Aorta (tissue), 5 donors: ENCODE measurements at regions not wholly inside any gene's neighbourhood (a gene's known extent, or its start where the extent isn't known, plus 50 kb on each side); places are given as distances from the start of the nearest gene placed in this dataset.

Experiments used
- ATAC-seq: fragments of 200-7000 bp; cut with Tn5 transposase; one replicate; pipeline ENCODE4 v1.9.1; 2022; ENCODE audit warnings: moderate library complexity; ENCODE audit not compliant: low FRiP score
- DNase-seq, 2 donors: peaks; one replicate each; pipeline ENCODE4 v3.0.0-alpha.2; 2020
- H3K27ac ChIP-seq, 2 donors: one replicate each; pipeline ENCODE4 v1.5.1; 2013; ENCODE audit warnings: low read length in 2 of 2, mild to moderate bottlenecking in 2 of 2, moderate library complexity in 2 of 2, control low read depth in 1 of 2, inconsistent platforms in 1 of 2, low read depth in 1 of 2
- H3K27me3 ChIP-seq, 2 donors: one replicate each; pipeline ENCODE4 v1.6.1; 2013; ENCODE audit warnings: control low read depth in 1 of 2, low read length in 1 of 2, mild to moderate bottlenecking in 1 of 2, moderate library complexity in 1 of 2; ENCODE audit not compliant: insufficient read depth in 2 of 2, control insufficient read depth in 1 of 2
- H3K36me3 ChIP-seq, 2 donors: one replicate each; pipeline ENCODE4 v1.6.1; 2013; ENCODE audit warnings: control low read depth in 1 of 2, low read length in 1 of 2, mild to moderate bottlenecking in 1 of 2; ENCODE audit not compliant: insufficient read depth in 2 of 2, control insufficient read depth in 1 of 2
- H3K4me1 ChIP-seq, 2 donors: one replicate each; pipeline ENCODE4 v1.6.1; 2013; ENCODE audit warnings: low read length in 2 of 2, control low read depth in 1 of 2, mild to moderate bottlenecking in 1 of 2, moderate library complexity in 1 of 2; ENCODE audit not compliant: insufficient read depth in 2 of 2, control insufficient read depth in 1 of 2
- H3K4me3 ChIP-seq, 2 donors: one replicate each; pipeline ENCODE4 v1.5.1; 2013; ENCODE audit warnings: low read length in 2 of 2, control low read depth in 1 of 2, mild to moderate bottlenecking in 1 of 2
- H3K9me3 ChIP-seq: one replicate; pipeline ENCODE4 v1.6.1; 2013; ENCODE audit warnings: mild to moderate bottlenecking, low read length; ENCODE audit not compliant: control insufficient read depth
- WGBS, 2 donors: extraction: QIAGEN DNeasy Blood & Tissue Kit; methylation state at CpG; one replicate each; pipeline ENCODE4 v1.1.7; 2013; 5-methylcytosine and 5-hydroxymethylcytosine counted together
- intact Hi-C, 2 donors: fragments of 100-400 bp; cut with DNase I; formaldehyde crosslinking; loops; one replicate each; pipeline versions ENCODE4 v1.14.2 to v1.15.0; 2022
- donor health status: healthy with polysubstance abuse.
- donor health status: Bipolar disorder and iron deficiency.
- donor health status: DM: no; HTN: no; CAD: no.
- donor health status: DM: no; HTN: no; CAD: no.
- donor health status: DM: yes; HTN: yes; CAD: no.

DNA sequence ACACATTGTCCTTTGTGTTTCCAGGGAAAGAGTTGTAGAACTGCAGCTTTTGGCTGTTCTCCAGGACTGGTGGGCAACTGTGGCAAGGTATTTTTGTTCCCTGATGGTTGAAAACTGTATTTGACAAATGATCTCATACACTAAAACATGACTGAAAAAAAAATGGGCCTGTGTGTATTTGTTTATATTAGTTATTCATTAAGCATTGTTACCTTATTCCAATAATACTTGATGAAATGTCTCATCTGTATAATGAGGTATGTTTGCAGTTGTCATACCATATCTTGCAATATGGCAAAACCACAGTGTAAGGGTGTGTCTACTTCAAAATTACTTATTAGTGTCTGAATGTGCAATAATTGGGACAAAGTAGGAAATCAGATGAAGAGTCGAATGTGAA, 479.4 kb upstream of the NOVA1 start:
- no peaks in the 10 kb centered on the region for H3K36me3 ChIP-seq
- no peak overlapping the region for H3K27ac ChIP-seq
- H3K4me3 ChIP-seq: no peak overlapping the region
- peaks cover 0 to 3% of the 10 kb centered on the region in 2 donors for H3K4me1 ChIP-seq
- DNase-seq (no peak), ATAC-seq (no peak)
- H3K27me3 ChIP-seq: no peaks in the 10 kb centered on the region
- WGBS, 2 donors: 26 to 34% methylated on average over 1 of the region's 1 CpG
- H3K9me3 ChIP-seq: no peaks in the 10 kb centered on the region
- intact Hi-C loops: no loop called here

DNA sequence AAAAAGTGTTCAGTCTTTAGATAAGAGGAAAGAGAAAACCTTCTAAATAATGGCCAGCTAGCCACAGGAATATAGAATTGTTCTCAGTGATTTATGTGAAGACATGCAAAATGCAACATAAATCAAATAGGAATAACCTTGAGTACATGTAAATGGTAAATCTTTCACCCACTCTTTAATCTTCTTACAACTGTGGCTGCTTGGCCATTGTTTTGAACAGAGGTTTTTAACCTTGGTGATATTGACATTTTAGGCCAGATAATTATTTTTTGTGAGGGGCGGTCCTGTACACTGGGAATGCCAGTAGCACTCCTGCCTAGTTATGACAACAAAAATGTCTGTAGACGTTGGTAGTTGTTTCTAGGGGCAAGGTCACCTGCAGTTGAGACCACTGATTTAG, 479.9 kb upstream of the NOVA1 start:
- no peak overlapping the region for H3K4me3 ChIP-seq
- H3K9me3 ChIP-seq: no peaks in the 10 kb centered on the region
- H3K27me3 ChIP-seq: no peaks in the 10 kb centered on the region
- intact Hi-C loops: no loop called here
- H3K4me1 ChIP-seq: peaks cover 0 to 3% of the 10 kb centered on the region in 2 donors
- no peaks in the 10 kb centered on the region for H3K36me3 ChIP-seq
- ATAC-seq: no peak
- 4 to 6% methylated on average over 2 of the region's 2 CpGs for WGBS, 2 donors
- no peak overlapping the region for H3K27ac ChIP-seq
- DNase-seq: no peak

DNA sequence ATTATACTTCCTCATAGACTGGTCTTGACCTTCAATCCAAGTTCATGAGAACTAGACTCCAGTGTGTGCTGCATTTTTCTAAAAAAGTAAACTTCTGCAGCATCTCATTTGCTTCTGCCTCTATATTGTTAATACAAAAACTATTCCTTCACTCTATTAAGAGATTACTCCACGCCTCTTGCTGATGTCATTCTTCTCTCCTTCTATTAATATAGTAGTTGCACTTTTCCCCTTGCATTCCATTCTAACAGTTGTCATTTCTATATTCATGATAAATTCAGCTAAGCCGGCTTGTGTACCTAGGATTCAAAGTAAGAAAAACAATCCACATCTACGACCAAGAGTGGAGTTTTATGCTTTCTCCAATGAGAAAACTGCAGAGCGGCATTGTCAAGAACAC, 480.4 kb upstream of the NOVA1 start:
- intact Hi-C loops: no loop called here
- WGBS, 2 donors: 15 to 19% methylated on average over 4 of the region's 4 CpGs
- Histone ChIP-seq H3K4me1 (peaks cover 0 to 3% of the 10 kb centered on the region in 2 donors), H3K27ac (no peak overlapping the region), H3K4me3 (no peak overlapping the region), H3K27me3 (no peaks in the 10 kb centered on the region), H3K9me3 (no peaks in the 10 kb centered on the region), H3K36me3 (no peaks in the 10 kb centered on the region)
- ATAC-seq: no peak
- no peak for DNase-seq

DNA sequence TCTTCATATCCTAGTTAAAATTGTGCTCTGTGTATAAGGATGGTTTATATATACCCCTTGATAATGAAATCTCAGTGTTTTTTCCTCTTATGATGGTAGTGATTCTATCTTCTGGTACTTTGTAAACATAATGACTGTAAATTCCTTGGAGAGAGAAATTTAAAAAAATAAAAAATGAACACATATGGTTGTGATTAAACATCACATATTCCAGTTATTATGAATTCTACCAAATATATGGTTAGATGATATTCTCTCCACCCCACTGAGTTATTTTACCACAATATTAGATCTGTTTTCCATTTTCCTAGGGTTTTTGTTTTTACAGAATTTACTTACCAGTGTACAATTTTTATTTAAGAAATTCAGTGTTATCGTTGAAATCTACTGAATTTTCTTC, 481.9 kb upstream of the NOVA1 start:
- 92 to 95% methylated on average over 1 of the region's 1 CpG for WGBS, 2 donors
- Histone ChIP-seq H3K4me3 (no peak overlapping the region), H3K4me1 (peaks cover 0 to 3% of the 10 kb centered on the region in 2 donors), H3K36me3 (no peaks in the 10 kb centered on the region), H3K9me3 (no peaks in the 10 kb centered on the region), H3K27ac (no peak overlapping the region), H3K27me3 (no peaks in the 10 kb centered on the region)
- ATAC-seq (no peak), DNase-seq (no peak)
- intact Hi-C loops: no loop called here

DNA sequence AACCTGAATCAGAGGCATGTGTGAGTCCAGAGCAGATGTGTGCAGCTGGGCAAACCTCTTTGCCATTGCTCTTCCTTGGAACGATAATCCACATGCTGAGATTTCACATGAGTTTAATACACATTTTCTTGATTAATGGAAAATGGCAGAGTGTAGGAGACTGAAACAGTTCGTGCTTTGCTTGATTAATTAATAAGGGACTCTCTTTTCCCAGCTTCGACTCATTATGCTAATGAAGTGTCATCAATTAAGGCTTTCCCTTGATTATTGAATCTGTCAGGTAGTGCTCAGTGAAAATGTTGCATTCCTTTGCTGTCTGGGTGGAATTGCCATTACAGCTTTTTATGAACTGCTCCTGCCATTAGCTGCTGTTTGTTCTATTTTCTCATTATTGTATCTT, 487.7 kb upstream of the NOVA1 start:
- DNase-seq (no peak), ATAC-seq (no peak)
- H3K27ac ChIP-seq: no peak overlapping the region
- H3K9me3 ChIP-seq: no peaks in the 10 kb centered on the region
- no peak overlapping the region for H3K4me3 ChIP-seq
- 48 to 62% methylated on average over 3 of the region's 3 CpGs for WGBS, 2 donors
- intact Hi-C loops: no loop called here
- no peaks in the 10 kb centered on the region for H3K4me1 ChIP-seq
- H3K27me3 ChIP-seq: no peaks in the 10 kb centered on the region
- no peaks in the 10 kb centered on the region for H3K36me3 ChIP-seq

DNA sequence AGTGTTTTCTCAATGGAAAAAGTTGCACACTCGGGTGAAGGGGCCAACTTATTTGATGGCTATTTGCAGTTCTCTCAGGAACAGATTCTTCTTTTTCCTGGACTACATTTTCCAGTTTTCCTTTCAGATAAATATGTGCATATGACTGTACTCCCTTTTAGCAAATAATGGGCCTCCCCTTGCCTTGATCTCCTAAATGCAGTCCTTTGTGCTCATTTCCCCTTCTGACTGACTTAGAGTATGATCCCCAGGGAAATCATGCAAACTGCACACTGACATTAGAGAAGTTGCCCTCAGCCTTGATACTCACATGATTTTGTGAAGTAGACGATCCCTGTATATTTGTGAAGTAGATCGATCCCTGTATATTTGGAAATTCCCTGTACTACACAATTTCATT, 492.9 kb upstream of the NOVA1 start:
- intact Hi-C loops: no loop called here
- H3K4me3 ChIP-seq: no peak overlapping the region
- H3K9me3 ChIP-seq: no peaks in the 10 kb centered on the region
- WGBS, 2 donors: 57 to 67% methylated on average over 3 of the region's 3 CpGs
- no peaks in the 10 kb centered on the region for H3K36me3 ChIP-seq
- H3K27ac ChIP-seq: no peak overlapping the region
- H3K27me3 ChIP-seq: no peaks in the 10 kb centered on the region
- ATAC-seq (no peak), DNase-seq (no peak)
- H3K4me1 ChIP-seq: no peaks in the 10 kb centered on the region

DNA sequence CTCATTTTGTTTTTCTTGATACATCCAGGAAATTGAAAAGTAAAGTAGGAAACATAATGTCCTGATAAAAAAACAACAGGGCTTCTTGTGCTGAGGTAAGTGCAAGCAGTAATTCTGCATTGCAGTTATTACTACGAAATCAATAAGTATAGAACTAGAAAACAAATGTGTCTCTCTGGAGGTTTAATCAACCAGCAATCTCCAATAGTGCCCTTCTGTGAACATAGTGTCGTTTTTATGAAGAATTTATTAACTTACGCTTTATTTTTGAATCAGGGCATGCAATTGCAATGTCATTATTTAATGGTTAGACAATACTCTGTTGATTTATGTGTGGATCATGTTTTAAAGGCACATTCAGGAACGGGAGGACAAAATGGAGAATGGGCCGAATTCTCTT, 494.1 kb upstream of the NOVA1 start:
- WGBS, 2 donors: 60 to 64% methylated on average over 5 of the region's 5 CpGs
- H3K27me3 ChIP-seq: no peaks in the 10 kb centered on the region
- H3K4me3 ChIP-seq: no peak overlapping the region
- no peaks in the 10 kb centered on the region for H3K9me3 ChIP-seq
- intact Hi-C loops: no loop called here
- no peaks in the 10 kb centered on the region for H3K4me1 ChIP-seq
- H3K36me3 ChIP-seq: no peaks in the 10 kb centered on the region
- no peak overlapping the region for H3K27ac ChIP-seq
- ATAC-seq (no peak), DNase-seq (no peak)

DNA sequence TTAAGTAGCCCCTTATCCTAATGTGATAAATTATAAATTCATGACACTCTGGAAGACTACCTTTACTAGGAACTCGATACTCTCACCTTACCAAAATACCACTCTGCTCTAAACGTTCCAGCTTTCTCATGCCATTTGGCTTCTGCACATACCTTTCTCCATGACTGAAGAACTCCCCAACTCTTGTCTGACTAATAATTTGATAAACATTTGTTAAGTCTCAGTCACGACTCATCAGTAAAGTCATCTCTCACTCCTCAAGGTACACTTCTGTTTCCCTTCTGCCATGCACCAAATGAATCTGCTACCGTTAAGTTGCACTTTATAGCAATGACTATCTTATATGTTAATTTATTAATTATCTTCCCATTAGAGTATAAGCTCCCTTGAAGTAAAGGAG, 498.3 kb upstream of the NOVA1 start:
- H3K4me1 ChIP-seq: no peaks in the 10 kb centered on the region
- H3K4me3 ChIP-seq: no peak overlapping the region
- H3K9me3 ChIP-seq: no peaks in the 10 kb centered on the region
- no peak overlapping the region for H3K27ac ChIP-seq
- WGBS, 2 donors: 78 to 79% methylated on average over 4 of the region's 4 CpGs
- DNase-seq (no peak), ATAC-seq (no peak)
- H3K36me3 ChIP-seq: no peaks in the 10 kb centered on the region
- intact Hi-C loops: no loop called here
- no peaks in the 10 kb centered on the region for H3K27me3 ChIP-seq

DNA sequence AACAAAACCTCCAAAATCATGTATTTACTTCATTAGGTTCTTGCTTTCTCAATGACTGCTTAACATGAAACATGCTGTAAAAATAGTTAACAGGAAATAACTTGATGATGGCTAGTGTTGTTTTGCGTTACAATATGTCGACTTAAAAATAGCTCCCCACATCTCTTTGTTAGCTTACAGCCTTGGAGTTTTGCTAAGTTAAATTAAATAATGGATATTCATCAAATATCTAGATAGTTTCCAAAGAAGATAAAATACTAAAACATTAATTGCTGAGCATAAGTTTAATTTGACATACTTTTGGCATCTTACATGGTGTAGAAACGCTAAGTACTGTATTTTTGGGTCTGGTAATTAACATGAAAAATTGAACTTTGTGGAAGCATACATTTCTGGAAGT, 500.6 kb upstream of the NOVA1 start:
- H3K36me3 ChIP-seq: no peaks in the 10 kb centered on the region
- H3K27me3 ChIP-seq: no peaks in the 10 kb centered on the region
- H3K27ac ChIP-seq: no peak overlapping the region
- no peaks in the 10 kb centered on the region for H3K9me3 ChIP-seq
- ATAC-seq: no peak
- intact Hi-C loops: no loop called here
- no peak overlapping the region for H3K4me3 ChIP-seq
- DNase-seq: no peak
- WGBS, 2 donors: 10 to 12% methylated on average over 3 of the region's 3 CpGs
- no peaks in the 10 kb centered on the region for H3K4me1 ChIP-seq
